T-cell (primary cell): ENCODE measurements at regions not wholly inside any gene's neighbourhood (a gene's known extent, or its start where the extent isn't known, plus 50 kb on each side); places are given as distances from the start of the nearest gene placed in this dataset.

Source experiments
- ATAC-seq, 4 experiments: fragments of 200-7000 bp in 3 of 4; fragments of 150-1000 bp in 1 of 4; cut with Tn5 transposase; replicated peaks in 1 of 4; 1 replicate in 3 of 4; 2 replicates in 1 of 4; pipeline ENCODE4 v1.10.0; 2021; ENCODE audit warnings: moderate library complexity in 3 of 4, mild to moderate bottlenecking in 2 of 4, moderate number of reproducible peaks in 1 of 4
- CTCF ChIA-PET, 2 donors: fragments of 300-600 bp; sonication (Branson Sonifier 250); formaldehyde crosslinking; loops; one replicate each; lab custom pipeline; 2022; ENCODE audit warnings: antibody characterized with exemption in 2 of 2; lab: Charles Lee
- POLR2A ChIA-PET, 2 donors: fragments of 300-600 bp; sonication (Branson Sonifier 250); formaldehyde crosslinking; loops; one replicate each; lab custom pipeline; 2022; ENCODE audit warnings: antibody characterized with exemption in 2 of 2; lab: Charles Lee
- DNase-seq, 35 experiments: peaks; one replicate each; pipeline versions ENCODE4 v3.0.0 to v3.0.0-alpha.2; 2013 to 2023
- H3K27ac ChIP-seq: one replicate; pipeline ENCODE4 v1.5.1; 2013; ENCODE audit warnings: low read length
- H3K27me3 ChIP-seq, 2 experiments: replicated peaks in 1 of 2; 1 replicate in 1 of 2; 2 replicates in 1 of 2; pipeline versions ENCODE4 v1.6.1 to v1.7.0; 2013; ENCODE audit warnings: low read length in 1 of 2, mixed read lengths in 1 of 2; ENCODE audit not compliant: control insufficient read depth in 2 of 2, insufficient read depth in 2 of 2; ENCODE audit errors: extremely low read depth in 1 of 2
- H3K36me3 ChIP-seq, 2 donors: 1 replicate in 1 of 2; 2 replicates in 1 of 2; pipeline versions ENCODE4 v1.6.1 to v1.7.0; 2013; ENCODE audit warnings: low read length in 1 of 2; ENCODE audit not compliant: control insufficient read depth in 2 of 2, insufficient read depth in 1 of 2; ENCODE audit errors: extremely low read depth in 1 of 2
- H3K4me1 ChIP-seq, 2 experiments: 1 replicate in 1 of 2; 2 replicates in 1 of 2; pipeline versions ENCODE4 v1.6.1 to v1.7.0; 2013; ENCODE audit warnings: low read length in 2 of 2, mixed read lengths in 1 of 2; ENCODE audit not compliant: insufficient read depth in 2 of 2, control insufficient read depth in 1 of 2; ENCODE audit errors: extremely low read depth in 1 of 2
- H3K4me3 ChIP-seq, 2 donors: 1 replicate in 1 of 2; 2 replicates in 1 of 2; pipeline versions ENCODE4 v1.5.1 to v1.7.0; 2013; ENCODE audit warnings: mild to moderate bottlenecking in 2 of 2, low read length in 1 of 2, moderate library complexity in 1 of 2; ENCODE audit not compliant: control insufficient read depth in 1 of 2; ENCODE audit errors: extremely low read depth in 1 of 2
- H3K9me3 ChIP-seq: 2 replicates; pipeline ENCODE4 v1.7.0; 2013
- H3K27ac Mint-ChIP-seq, 2 donors: one replicate each; pipeline ENCODE4 v1.8.0; 2020 to 2021; ENCODE audit warnings: mild to moderate bottlenecking in 2 of 2, mixed read lengths in 2 of 2
- H3K27me3 Mint-ChIP-seq, 2 donors: one replicate each; pipeline ENCODE4 v1.8.0; 2021 to 2022; ENCODE audit warnings: mixed read lengths in 2 of 2
- H3K36me3 Mint-ChIP-seq: one replicate; pipeline ENCODE4 v1.8.0; 2021; ENCODE audit warnings: mixed read lengths
- H3K4me1 Mint-ChIP-seq, 3 donors: one replicate each; pipeline ENCODE4 v1.8.0; 2020 to 2022; ENCODE audit warnings: mixed read lengths in 3 of 3, mild to moderate bottlenecking in 1 of 3
- H3K4me3 Mint-ChIP-seq, 3 donors: one replicate each; pipeline ENCODE4 v1.8.0; 2020 to 2022; ENCODE audit warnings: mild to moderate bottlenecking in 3 of 3, mixed read lengths in 3 of 3, moderate library complexity in 3 of 3
- H3K9me3 Mint-ChIP-seq, 3 donors: one replicate each; pipeline ENCODE4 v1.8.0; 2020 to 2022; ENCODE audit warnings: mixed read lengths in 3 of 3
- WGBS: methylation state at CpG from one replicate; pipeline ENCODE4 v1.1.5; 2013; ENCODE audit warnings: missing lambda C conversion rate; ENCODE audit not compliant: insufficient coverage; 5-methylcytosine and 5-hydroxymethylcytosine counted together

DNA sequence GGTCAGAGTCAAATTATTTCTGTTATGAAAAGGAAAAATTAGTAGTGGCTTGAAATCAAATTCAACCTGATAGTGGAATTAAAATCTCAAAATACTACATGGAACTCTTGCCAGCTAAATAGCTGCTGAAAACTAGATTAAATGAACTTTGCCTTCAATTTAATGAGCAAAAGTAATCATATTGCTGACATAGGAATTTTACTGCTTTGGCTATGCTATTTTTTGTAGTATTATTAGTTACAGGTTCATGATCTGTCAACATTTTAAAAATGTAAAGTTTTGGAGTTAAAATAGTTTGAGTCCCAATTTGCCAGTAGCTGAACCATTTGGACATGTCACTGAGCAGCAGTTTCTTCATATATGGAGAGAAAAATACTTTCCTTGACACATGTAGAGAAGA, 81.4 kb downstream of the RERGL start:
- H3K36me3 Mint-ChIP-seq = no peaks in the 10 kb centered on the region
- H3K27me3 ChIP-seq = no peaks in the 10 kb centered on the region
- ChIA-PET POLR2A (no interaction called here), CTCF (no interaction called here)
- no peak overlapping the region for H3K4me3 Mint-ChIP-seq
- no peaks in the 10 kb centered on the region for H3K36me3 ChIP-seq
- H3K9me3 Mint-ChIP-seq = peaks cover 6 to 26% (median 12%) of the 10 kb centered on the region in 3 donors
- no peak overlapping the region for H3K4me3 ChIP-seq
- no peaks in the 10 kb centered on the region for H3K4me1 Mint-ChIP-seq
- H3K27ac ChIP-seq = no peak overlapping the region
- no peak overlapping the region for H3K27ac Mint-ChIP-seq
- ATAC-seq (no peak), DNase-seq (no peak)
- no peaks in the 10 kb centered on the region for H3K4me1 ChIP-seq
- no peaks in the 10 kb centered on the region for H3K9me3 ChIP-seq
- no peaks in the 10 kb centered on the region for H3K27me3 Mint-ChIP-seq

GRCh38 chr12:17999174-17999801, 90.7 kb downstream of the RERGL start:
- ChIA-PET POLR2A (no interaction called here), CTCF (no interaction called here)
- DNase-seq = no peak
- peaks cover 3% of the 10 kb centered on the region for H3K9me3 ChIP-seq
- no peaks in the 10 kb centered on the region for H3K36me3 ChIP-seq
- Mint-ChIP-seq H3K36me3 (no peaks in the 10 kb centered on the region), H3K27me3 (no peaks in the 10 kb centered on the region), H3K27ac (no peak overlapping the region), H3K4me3 (no peak overlapping the region), H3K9me3 (peaks cover 18 to 32% (median 27%) of the 10 kb centered on the region in 3 donors), H3K4me1 (no peaks in the 10 kb centered on the region)
- H3K4me3 ChIP-seq = no peak overlapping the region
- no CpG with 5 or more reads among the region's 2 CpGs for WGBS
- H3K27me3 ChIP-seq = no peaks in the 10 kb centered on the region
- ATAC-seq = no peak
- H3K4me1 ChIP-seq = no peaks in the 10 kb centered on the region
- H3K27ac ChIP-seq = no peak overlapping the region

- H3K9me3 ChIP-seq = no peaks in the 10 kb centered on the region
- Mint-ChIP-seq H3K36me3 (no peaks in the 10 kb centered on the region), H3K4me1 (no peaks in the 10 kb centered on the region), H3K27ac (no peak overlapping the region), H3K9me3 (peaks cover 0 to 13% (median 5%) of the 10 kb centered on the region in 3 donors), H3K4me3 (no peak overlapping the region), H3K27me3 (no peaks in the 10 kb centered on the region)
- H3K27ac ChIP-seq = no peak overlapping the region
- H3K27me3 ChIP-seq = no peaks in the 10 kb centered on the region
- ChIA-PET POLR2A (interaction anchor here in 1 of 2 donors (0.6 kb wide), 1 partner anchor 8 kb away, joined by 4 read pairs; no protein-coding TSS in a partner anchor), CTCF (interaction anchor here in 1 of 2 donors (0.8 kb wide), 1 partner anchor 8 kb away, joined by 4 read pairs; no protein-coding TSS in a partner anchor)
- H3K4me3 ChIP-seq = no peak overlapping the region
- no CpG with 5 or more reads among the region's 6 CpGs for WGBS
- ATAC-seq (no peak), DNase-seq (no peak)
- no peaks in the 10 kb centered on the region for H3K36me3 ChIP-seq
- no peaks in the 10 kb centered on the region for H3K4me1 ChIP-seq
Observed at GRCh38 chr12:17992002-17992656, 97.9 kb downstream of the RERGL start.

DNA sequence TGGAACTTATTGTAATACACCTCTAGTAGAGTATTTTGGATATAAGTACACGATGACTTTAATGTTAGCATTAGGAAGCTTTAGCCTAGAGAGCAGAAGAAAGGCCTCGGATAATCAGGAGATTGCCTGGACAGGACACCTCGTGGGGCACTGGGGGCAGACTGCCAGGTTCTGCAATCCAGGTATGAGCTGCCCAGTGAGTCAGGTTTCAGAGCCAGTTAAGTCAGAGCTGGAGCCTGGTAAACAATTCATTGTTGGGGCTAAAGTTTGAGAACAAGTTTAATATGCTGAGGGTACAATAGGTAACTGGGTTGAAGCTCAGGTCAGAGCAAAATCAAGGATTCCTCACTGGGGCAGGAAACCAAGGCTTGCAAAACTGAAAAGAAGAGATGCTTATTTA, 107.4 kb downstream of the RERGL start:
- Mint-ChIP-seq H3K9me3 (peaks cover 2 to 19% (median 4%) of the 10 kb centered on the region in 3 donors), H3K36me3 (no peaks in the 10 kb centered on the region), H3K27me3 (no peaks in the 10 kb centered on the region), H3K27ac (no peak overlapping the region), H3K4me1 (no peaks in the 10 kb centered on the region), H3K4me3 (no peak overlapping the region)
- ChIA-PET CTCF (no interaction called here), POLR2A (interaction anchor here in 1 of 2 donors (0.6 kb wide), 1 partner anchor 10 kb away, joined by 3 read pairs; no protein-coding TSS in a partner anchor)
- Histone ChIP-seq H3K27me3 (no peaks in the 10 kb centered on the region), H3K27ac (no peak overlapping the region), H3K4me3 (no peak overlapping the region), H3K4me1 (no peaks in the 10 kb centered on the region), H3K36me3 (no peaks in the 10 kb centered on the region), H3K9me3 (no peaks in the 10 kb centered on the region)
- no peak for ATAC-seq
- no peak for DNase-seq
- WGBS = 67% methylated on average over 3 of the region's 3 CpGs

DNA sequence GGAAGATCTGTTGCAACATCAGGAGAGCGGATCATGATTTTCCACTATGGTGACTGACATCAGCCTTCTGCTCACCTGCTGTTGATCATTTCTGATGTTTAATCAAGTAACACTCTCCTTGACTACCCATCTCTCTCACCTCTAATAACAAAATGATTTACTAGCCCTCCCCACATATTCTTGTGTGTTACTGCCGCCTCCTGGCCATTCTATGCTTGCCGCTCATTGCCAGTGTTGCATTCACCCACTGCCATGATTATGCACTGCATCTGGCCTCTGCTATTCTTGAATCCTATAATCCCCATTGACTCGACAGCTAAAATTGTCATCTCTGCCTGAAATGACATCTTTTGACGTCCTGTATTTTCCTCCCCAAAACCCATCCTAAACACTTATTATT, 113.8 kb downstream of the RERGL start:
- 82% methylated on average over 5 of the region's 5 CpGs for WGBS
- Mint-ChIP-seq H3K27ac (no peak overlapping the region), H3K4me1 (no peaks in the 10 kb centered on the region), H3K9me3 (peaks cover 13 to 17% (median 14%) of the 10 kb centered on the region in 3 donors), H3K36me3 (no peaks in the 10 kb centered on the region), H3K4me3 (no peak overlapping the region), H3K27me3 (no peaks in the 10 kb centered on the region)
- Histone ChIP-seq H3K9me3 (no peaks in the 10 kb centered on the region), H3K4me1 (no peaks in the 10 kb centered on the region), H3K36me3 (no peaks in the 10 kb centered on the region), H3K27ac (no peak overlapping the region), H3K27me3 (no peaks in the 10 kb centered on the region), H3K4me3 (no peak overlapping the region)
- CTCF ChIA-PET = no interaction called here
- DNase-seq (no peak), ATAC-seq (no peak)
- POLR2A ChIA-PET = no interaction called here

- Mint-ChIP-seq H3K36me3 (no peaks in the 10 kb centered on the region), H3K9me3 (peaks cover 13 to 17% (median 14%) of the 10 kb centered on the region in 3 donors), H3K4me3 (no peak overlapping the region), H3K27ac (no peak overlapping the region), H3K27me3 (no peaks in the 10 kb centered on the region), H3K4me1 (no peaks in the 10 kb centered on the region)
- POLR2A ChIA-PET = no interaction called here
- no peaks in the 10 kb centered on the region for H3K27me3 ChIP-seq
- ATAC-seq = no peak
- no peaks in the 10 kb centered on the region for H3K9me3 ChIP-seq
- WGBS = 89% methylated on average over 1 of the region's 1 CpG
- H3K4me1 ChIP-seq = no peaks in the 10 kb centered on the region
- CTCF ChIA-PET = no interaction called here
- H3K4me3 ChIP-seq = no peak overlapping the region
- no peak overlapping the region for H3K27ac ChIP-seq
- H3K36me3 ChIP-seq = no peaks in the 10 kb centered on the region
- DNase-seq = no peak
Observed at GRCh38 chr12:17975763-17976162, 114.2 kb downstream of the RERGL start.
